ENCODE measurements at regions not wholly inside any gene's neighbourhood (a gene's known extent, or its start where the extent isn't known, plus 50 kb on each side); places are given as distances from the start of the nearest gene placed in this dataset.

DNA sequence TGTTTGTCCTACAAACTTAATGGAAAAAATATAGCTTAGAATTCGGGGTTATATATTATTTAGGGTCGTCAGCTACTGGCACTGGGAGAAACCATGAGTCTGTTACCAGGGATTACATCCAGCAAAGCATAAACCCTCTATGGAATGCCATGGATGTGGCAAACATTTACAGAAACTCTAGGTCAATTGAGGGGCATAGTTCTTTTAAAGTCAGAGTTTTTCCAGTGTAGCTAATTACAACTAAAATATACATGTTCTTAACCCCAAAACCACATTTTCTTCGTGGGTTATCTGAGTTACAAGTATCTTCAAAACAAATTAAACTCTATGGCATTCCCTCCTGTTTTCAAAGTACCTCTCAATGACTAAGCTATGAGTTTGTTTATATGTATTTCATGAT, 99.3 kb upstream of the THSD7A start:
- H3K4me3 ChIP-seq (ENCODE audit: low read depth, low read length) = no peak overlapping the region
- TF ChIP-seq, protein P1, sequence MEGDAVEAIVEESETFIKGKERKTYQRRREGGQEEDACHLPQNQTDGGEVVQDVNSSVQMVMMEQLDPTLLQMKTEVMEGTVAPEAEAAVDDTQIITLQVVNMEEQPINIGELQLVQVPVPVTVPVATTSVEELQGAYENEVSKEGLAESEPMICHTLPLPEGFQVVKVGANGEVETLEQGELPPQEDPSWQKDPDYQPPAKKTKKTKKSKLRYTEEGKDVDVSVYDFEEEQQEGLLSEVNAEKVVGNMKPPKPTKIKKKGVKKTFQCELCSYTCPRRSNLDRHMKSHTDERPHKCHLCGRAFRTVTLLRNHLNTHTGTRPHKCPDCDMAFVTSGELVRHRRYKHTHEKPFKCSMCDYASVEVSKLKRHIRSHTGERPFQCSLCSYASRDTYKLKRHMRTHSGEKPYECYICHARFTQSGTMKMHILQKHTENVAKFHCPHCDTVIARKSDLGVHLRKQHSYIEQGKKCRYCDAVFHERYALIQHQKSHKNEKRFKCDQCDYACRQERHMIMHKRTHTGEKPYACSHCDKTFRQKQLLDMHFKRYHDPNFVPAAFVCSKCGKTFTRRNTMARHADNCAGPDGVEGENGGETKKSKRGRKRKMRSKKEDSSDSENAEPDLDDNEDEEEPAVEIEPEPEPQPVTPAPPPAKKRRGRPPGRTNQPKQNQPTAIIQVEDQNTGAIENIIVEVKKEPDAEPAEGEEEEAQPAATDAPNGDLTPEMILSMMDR (IDR thresholded peaks at IDR 0.05; ENCODE audit: insufficient read depth, low read length) = no peak
- no peak for DNase-seq (ENCODE audit: low read depth)

DNA sequence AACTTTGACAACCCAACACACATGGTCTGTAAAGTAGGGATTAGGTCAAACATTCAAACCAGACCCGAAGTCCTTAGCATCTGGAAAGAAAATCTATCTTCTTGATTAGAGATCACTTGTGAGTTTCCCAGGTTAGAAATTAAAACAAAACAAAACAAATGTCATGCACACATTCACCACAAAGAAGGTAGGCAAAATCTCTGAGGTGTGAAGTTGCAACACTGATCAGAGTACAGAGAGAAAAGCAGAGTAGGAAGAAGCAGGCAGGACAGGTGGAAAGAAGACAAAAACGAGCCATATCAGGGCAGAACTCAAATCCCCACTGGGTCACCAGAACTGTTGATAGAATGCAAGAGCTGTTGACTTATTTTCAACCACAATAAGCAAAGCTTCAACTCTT, 102.8 kb upstream of the THSD7A start:
- TF ChIP-seq, protein P1 (IDR thresholded peaks at IDR 0.05; ENCODE audit: insufficient read depth, low read length) = no peak
- no peak for DNase-seq (ENCODE audit: low read depth)

DNA sequence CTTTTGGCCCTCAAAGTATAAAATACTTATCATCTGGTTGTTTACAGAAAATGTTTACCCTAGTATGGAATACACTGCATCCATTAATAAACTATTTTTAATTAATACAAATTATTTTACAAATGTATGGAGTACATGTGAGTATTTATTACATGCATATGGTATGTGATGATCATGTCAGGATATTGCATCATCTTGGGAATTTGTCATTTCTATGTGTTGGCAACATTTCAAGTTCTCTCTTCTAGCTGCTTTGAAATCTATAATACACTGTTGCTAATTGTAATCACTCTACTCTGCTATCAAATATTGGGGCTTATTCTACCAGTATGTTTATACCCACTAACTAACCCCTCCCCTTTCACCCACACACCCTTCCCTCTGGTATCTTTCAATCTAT, 103.9 kb upstream of the THSD7A start:
- TF ChIP-seq, protein P1 (IDR thresholded peaks at IDR 0.05; ENCODE audit: insufficient read depth, low read length) = no peak
- DNase-seq (ENCODE audit: low read depth) = no peak
- H3K4me3 ChIP-seq (ENCODE audit: low read depth, low read length) = no peak overlapping the region

More for the DNA sequence above, 102.8 kb upstream of the THSD7A start:
- no peak overlapping the region for H3K4me3 ChIP-seq (ENCODE audit: low read depth, low read length)

DNA sequence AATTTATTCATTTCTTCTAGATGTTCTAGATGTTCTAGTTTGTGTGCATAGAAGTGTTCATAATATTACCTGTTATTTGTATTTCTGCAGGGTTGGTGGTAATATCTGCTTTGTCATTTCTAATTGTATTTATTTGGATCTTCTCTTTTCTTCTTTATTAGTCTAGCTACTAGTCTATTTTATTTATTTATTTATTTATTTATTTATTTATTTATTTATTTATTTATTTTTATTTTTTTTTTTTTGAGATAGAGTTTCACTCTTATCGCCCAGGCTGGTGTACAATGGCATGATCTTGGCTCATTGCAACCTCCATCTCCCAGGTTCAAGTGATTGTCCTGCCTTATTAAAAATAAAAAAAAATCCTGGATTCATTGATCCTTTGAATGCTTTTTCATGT, 114.8 kb upstream of the THSD7A start:
- no peak for DNase-seq (ENCODE audit: low read depth)
- no peak overlapping the region for H3K4me3 ChIP-seq (ENCODE audit: low read depth, low read length)
- TF ChIP-seq, protein P1 (IDR thresholded peaks at IDR 0.05; ENCODE audit: insufficient read depth, low read length) = no peak

DNA sequence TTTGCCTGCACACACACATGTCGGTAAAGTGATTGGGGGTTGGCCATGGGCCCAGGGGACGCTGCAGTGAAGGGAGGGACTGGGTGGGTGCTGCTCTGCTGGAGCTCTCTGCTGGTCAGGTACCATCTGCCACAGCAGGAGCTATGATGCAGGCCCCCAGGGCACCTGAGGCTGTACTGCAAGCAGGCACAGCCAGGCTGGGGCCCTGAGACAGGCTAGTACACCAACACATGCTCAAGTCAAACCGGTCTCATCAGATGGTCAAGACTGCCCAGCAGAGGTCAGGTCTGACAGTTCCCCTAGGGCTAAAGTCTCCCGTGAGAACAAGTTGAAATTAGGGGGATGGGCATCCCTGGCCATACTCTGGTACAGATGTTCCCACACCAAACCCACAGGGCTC, 118.3 kb upstream of the THSD7A start:
- DNase-seq (ENCODE audit: low read depth) = no peak

DNA sequence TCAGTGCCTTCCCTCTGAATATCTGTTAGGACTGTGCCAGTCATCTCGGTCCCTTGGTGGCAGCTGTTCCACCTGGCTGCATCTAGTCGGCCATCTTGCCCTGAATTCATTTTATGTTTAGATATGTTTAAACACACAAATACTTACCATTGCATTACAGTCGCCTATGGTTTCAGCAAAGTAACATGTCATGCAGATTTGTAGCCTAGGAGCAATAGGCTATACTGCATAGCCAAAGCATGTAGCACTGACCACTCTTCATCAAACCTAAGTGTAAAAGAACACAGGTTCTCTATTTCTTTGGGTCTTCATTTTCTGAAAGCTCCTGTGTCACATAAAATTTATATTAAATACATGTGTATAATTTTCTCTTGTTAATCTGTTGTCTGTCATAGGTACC, 118.9 kb upstream of the THSD7A start:
- TF ChIP-seq, protein P1 (IDR thresholded peaks at IDR 0.05; ENCODE audit: insufficient read depth, low read length) = no peak
- H3K4me3 ChIP-seq (ENCODE audit: low read depth, low read length) = no peak overlapping the region
- no peak for DNase-seq (ENCODE audit: low read depth)

More for the DNA sequence above, 118.3 kb upstream of the THSD7A start:
- H3K4me3 ChIP-seq (ENCODE audit: low read depth, low read length) = no peak overlapping the region
- TF ChIP-seq, protein P1 (IDR thresholded peaks at IDR 0.05; ENCODE audit: insufficient read depth, low read length) = no peak

DNA sequence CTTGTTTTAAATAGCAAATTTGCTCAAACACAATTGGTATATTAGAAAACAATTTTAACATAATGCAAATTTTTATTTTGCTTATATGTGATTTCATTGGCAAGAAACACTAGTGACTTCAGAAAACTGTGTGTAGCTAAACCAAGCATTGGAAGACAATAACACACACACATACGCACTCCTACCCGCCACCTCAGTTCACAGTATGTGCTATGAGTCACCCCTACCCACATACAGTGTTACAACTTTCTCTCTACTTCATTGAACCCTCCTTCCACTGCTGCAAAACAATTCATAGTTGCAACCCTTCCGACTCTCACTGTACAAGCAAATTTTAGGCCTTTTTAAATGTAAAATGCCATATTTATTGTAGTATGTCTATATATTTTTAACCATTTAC, 119.9 kb upstream of the THSD7A start:
- DNase-seq (ENCODE audit: low read depth) = no peak

More for the DNA sequence above, 119.9 kb upstream of the THSD7A start:
- TF ChIP-seq, protein P1 (IDR thresholded peaks at IDR 0.05; ENCODE audit: insufficient read depth, low read length) = no peak
- H3K4me3 ChIP-seq (ENCODE audit: low read depth, low read length) = no peak overlapping the region
